ENCODE measurements at regions not wholly inside any gene's neighbourhood (a gene's known extent, or its start where the extent isn't known, plus 50 kb on each side); places are given as distances from the start of the nearest gene placed in this dataset.

- Histone ChIP-seq H3K9me3 (no peaks in the 10 kb centered on the region), H3K4me1 (no peaks in the 10 kb centered on the region), H3K27me3 (no peaks in the 10 kb centered on the region), H3K36me3 (no peaks in the 10 kb centered on the region), H3K27ac (no peak overlapping the region), H3K4me3 (no peak overlapping the region)
- no peak for TF ChIP-seq CTCF (IDR thresholded peaks at IDR 0.05)
- TF ChIP-seq POLR2A (IDR thresholded peaks at IDR 0.05), result no peak
- TF ChIP-seq EP300 (IDR thresholded peaks at IDR 0.05), result no peak
- no peak for TF ChIP-seq POLR2AphosphoS5 (IDR thresholded peaks at IDR 0.05)
- ATAC-seq, result no peak
- whole genome bisulfite sequencing, 2 donors (ENCODE audit: low coverage in 1 of 2), result 28 to 72% methylated on average over 2 to 3 of the region's 3 CpGs
Measured at GRCh38 chr13:62659365-62659764, 1243.7 kb upstream of the PCDH20 start.

DNA sequence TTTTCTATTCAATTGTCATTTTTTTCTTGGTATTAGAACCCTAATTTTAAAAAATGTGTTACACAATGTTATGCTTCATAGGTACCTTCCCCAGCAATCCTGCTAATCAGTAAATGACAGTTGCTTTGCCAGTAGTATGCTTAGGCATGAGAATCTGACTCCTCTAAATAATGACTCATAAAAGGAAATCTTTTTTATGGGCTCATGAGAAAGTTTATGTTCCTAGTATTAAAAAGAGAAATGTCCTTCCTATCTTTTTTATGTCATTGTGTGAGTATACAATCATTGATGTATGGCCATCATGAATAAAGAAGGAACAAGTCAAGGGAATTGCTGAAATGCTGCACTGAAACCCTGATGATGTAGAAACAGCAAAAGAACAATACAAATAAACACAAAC lies 1237.7 kb upstream of the PCDH20 start:
- no peak for TF ChIP-seq POLR2A (IDR thresholded peaks at IDR 0.05)
- Histone ChIP-seq H3K27me3 (no peaks in the 10 kb centered on the region), H3K4me3 (no peak overlapping the region), H3K36me3 (no peaks in the 10 kb centered on the region), H3K4me1 (no peaks in the 10 kb centered on the region), H3K9me3 (no peaks in the 10 kb centered on the region), H3K27ac (no peak overlapping the region)
- no peak for ATAC-seq

DNA sequence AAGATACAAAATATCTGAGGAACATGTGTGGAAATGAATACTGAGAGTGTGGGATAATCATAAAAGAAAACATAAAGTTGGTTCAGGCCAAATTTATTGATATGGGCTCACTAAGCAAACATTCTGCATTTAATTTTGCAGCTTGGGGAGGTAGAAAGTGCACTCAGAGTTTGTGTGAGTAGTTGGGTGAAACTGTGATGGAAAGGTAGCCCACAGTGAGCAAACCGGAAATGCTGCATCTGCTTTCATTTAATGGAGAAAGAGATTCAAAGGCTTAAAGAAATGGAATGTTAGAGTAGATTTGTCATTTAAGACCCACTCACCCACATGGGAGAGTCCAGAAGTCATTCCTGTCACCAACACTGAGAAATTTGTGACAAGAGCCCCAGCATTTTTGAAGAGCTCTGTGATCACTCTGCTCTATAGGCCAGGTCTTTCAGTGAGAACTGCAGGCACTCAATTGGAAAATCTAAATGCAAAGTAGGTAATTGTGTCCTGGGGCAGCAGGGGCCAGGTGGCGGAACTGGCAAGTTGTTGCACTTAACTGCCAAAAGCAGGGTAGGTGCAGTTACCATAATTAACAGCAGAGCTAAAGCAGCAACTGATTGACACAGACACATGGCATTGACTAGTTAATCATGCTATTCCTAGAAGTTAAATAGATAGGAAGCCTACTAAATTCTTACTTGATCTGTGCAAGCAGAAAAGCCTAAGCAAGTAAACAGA lies 1228.3 kb upstream of the PCDH20 start:
- TF ChIP-seq POLR2A (IDR thresholded peaks at IDR 0.05), result no peak
- no peak for TF ChIP-seq POLR2AphosphoS5 (IDR thresholded peaks at IDR 0.05)
- TF ChIP-seq CTCF (IDR thresholded peaks at IDR 0.05), result no peak
- no peak for TF ChIP-seq EP300 (IDR thresholded peaks at IDR 0.05)
- no peaks in the 10 kb centered on the region for H3K36me3 ChIP-seq
- no peaks in the 10 kb centered on the region for H3K4me1 ChIP-seq
- WGBS, 2 donors (ENCODE audit: low coverage in 1 of 2), result 56 to 76% methylated on average over 1 to 2 of the region's 2 CpGs
- H3K9me3 ChIP-seq, result no peaks in the 10 kb centered on the region
- ATAC-seq, result no peak
- no peak overlapping the region for H3K27ac ChIP-seq
- no peaks in the 10 kb centered on the region for H3K27me3 ChIP-seq
- no peak overlapping the region for H3K4me3 ChIP-seq

GRCh38 chr13:62643007-62643483 lies 1227.4 kb upstream of the PCDH20 start:
- no peak for TF ChIP-seq POLR2A (IDR thresholded peaks at IDR 0.05)
- TF ChIP-seq POLR2AphosphoS5 (IDR thresholded peaks at IDR 0.05), result no peak
- TF ChIP-seq CTCF (IDR thresholded peaks at IDR 0.05), result no peak
- no peak for TF ChIP-seq EP300 (IDR thresholded peaks at IDR 0.05)
- H3K27ac ChIP-seq, result no peak overlapping the region
- H3K4me1 ChIP-seq, result no peaks in the 10 kb centered on the region
- H3K4me3 ChIP-seq, result no peak overlapping the region
- WGBS, 2 donors (ENCODE audit: low coverage in 1 of 2), result 82 to 88% methylated on average over 4 of the region's 4 CpGs
- no peak for ATAC-seq
- no peaks in the 10 kb centered on the region for H3K9me3 ChIP-seq
- no peaks in the 10 kb centered on the region for H3K27me3 ChIP-seq
- no peaks in the 10 kb centered on the region for H3K36me3 ChIP-seq

GRCh38 chr13:62635161-62635560 lies 1219.5 kb upstream of the PCDH20 start:
- no peak for ATAC-seq
- Histone ChIP-seq H3K4me3 (no peak overlapping the region), H3K36me3 (no peaks in the 10 kb centered on the region), H3K27me3 (no peaks in the 10 kb centered on the region), H3K27ac (no peak overlapping the region), H3K9me3 (no peaks in the 10 kb centered on the region), H3K4me1 (no peaks in the 10 kb centered on the region)
- TF ChIP-seq POLR2A (IDR thresholded peaks at IDR 0.05), result no peak
- TF ChIP-seq EP300 (IDR thresholded peaks at IDR 0.05), result no peak
- TF ChIP-seq CTCF (IDR thresholded peaks at IDR 0.05), result no peak
- no peak for TF ChIP-seq POLR2AphosphoS5 (IDR thresholded peaks at IDR 0.05)

Measured in gastroesophageal sphincter (tissue), 4 donors.